GM19467 (cell line): ENCODE measurements at regions not wholly inside any gene's neighbourhood (a gene's known extent, or its start where the extent isn't known, plus 50 kb on each side); places are given as distances from the start of the nearest gene placed in this dataset.
"Not testable (repeated sequence)": the region's sequence is repeated elsewhere in the genome, so short reads cannot be mapped to it uniquely, and the experiment has no call there.

Experiments
- ATAC-seq: cut with Tn5 transposase; IDR thresholded peaks from one replicate; pipeline ENCODE4 v1.9.1; 2021; ENCODE audit warnings: mild to moderate bottlenecking, moderate library complexity; ENCODE audit not compliant: unreplicated experiment

DNA sequence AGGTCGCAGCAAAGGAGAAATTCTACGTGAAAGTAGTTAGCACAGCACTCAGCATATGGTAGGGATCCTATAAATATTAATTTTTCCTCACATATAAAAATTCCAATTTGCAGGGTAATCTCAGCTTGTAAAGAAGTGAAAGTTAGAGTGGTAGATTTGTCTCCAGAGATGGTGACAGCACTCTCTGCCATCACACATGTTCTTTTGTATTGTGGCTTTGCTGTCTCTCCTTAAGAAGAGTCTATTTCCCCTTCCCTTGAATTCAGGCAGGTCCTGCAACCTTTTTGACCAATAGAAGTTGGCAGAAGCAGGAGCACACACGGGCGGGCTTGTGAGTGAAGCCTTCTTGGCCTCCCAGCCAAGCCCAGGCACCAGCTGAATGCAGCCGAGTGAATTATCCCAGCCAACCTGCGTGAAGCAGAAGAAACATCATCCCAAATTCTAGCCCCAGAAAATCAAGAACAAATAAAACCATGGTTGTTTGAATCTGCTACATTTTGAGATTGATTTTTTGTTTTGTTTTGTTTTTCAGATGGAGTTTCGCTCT is 107.8 kb upstream of the COPS8 start:
- ATAC-seq, result no peak

DNA sequence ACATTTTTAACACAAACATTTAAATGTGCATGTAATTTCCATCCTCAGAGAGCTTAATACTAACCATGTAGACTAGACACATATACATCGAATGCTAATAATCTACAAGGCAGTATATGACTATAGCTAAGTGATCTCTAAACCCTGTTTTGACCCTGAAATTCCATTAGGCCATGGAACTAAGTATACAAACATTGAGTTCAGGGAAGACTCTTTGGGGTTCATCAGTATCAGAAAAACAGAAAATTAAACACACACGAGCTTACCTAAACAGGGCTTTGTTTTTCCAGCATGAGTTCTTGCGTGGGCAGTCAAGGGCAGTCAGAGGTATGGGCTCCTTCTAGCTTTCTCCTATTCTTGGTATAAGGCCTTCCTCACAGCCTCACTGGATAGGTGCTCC is 106.0 kb upstream of the COPS8 start:
- ATAC-seq, result no peak

DNA sequence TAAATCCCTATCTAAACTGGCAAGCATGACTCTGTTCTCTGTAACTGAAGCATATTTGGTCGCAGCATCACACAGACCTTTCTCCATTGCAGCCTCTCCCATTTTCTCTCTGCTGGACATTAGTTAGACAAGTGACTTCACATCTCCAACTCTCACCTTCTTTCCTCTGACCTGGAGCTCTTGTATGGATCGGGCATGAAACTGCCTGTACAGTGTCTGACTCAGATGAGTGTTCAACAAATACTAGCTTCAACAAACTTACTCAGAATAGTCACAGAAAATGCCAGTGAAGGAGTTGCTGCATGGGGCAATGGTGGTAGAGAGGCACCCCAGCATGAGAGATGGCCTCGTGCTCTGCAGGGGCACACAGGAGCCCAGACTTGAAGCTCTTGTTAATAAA is 104.7 kb upstream of the COPS8 start:
- no peak for ATAC-seq

DNA sequence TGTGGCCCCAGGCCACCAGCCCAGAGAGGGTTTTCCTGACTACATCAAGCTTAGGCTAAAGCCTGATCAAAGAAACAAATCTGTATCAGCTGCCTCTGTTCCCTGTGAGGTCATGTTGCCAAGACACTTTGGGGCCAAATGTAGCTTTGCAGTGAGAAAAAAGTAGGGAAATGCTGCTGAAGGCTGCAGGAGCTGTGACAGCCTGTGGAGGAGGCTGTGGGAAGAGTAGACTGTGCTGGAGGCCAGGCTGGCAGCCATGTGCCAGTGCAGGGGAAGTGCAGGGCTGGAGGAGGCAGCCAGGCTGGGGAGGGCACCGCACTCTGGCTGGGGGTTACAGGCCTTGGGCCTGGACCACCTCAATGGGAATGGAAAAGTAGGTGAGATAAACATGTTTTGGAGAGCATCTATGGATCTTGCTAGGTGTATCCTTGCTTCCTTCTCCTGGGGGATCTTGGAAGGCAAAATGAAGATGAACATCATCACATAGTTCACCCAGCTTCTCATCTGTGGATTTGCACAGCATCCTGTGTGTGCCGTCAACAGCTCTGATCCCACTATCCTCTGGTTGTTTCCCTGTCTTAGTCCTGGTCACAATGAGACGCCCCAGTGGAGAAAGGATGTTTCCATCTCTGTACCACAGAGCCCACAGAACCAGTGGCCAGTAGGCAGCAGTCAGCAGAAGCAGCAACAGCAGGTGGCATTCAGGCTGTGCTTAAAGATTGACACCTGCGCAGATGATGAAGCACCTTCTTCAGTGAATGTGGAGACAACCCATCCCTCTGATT is 103.8 kb upstream of the COPS8 start:
- no peak for ATAC-seq

DNA sequence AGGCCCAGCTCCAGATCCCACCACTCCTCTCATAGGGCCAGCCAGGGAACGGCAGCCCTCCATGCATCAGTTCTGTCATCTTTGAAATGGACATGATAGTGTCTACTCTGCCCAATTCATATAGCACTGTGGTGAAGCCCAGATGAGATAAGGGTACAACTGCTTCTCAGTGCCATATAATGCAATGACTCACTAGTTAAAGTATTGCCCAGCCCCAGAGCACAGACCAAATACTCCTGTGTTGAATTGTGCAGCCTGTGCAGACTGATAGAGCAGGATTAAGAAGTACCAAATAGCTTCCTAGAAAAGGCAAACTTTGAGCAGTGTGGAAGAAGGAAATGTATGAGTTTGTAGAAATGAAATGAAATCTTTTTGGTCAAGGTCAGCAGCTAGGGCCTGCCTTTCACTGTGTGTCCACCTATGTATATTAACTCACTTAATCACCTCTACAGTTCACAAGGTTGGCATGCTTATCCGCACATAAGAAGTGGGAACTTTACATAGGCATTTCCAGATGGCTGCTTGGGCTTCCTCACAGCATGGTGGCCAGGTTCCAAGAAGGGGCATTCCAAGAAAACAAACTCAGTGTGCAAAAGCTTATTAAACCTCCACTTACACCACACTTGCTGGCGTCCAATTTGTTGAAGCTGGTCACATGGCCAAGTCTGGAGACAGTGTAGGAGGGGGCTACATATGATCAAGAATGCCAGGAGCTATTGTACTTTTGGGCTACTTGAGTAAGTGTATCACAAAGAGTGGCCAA is 102.8 kb upstream of the COPS8 start:
- ATAC-seq, result no peak

DNA sequence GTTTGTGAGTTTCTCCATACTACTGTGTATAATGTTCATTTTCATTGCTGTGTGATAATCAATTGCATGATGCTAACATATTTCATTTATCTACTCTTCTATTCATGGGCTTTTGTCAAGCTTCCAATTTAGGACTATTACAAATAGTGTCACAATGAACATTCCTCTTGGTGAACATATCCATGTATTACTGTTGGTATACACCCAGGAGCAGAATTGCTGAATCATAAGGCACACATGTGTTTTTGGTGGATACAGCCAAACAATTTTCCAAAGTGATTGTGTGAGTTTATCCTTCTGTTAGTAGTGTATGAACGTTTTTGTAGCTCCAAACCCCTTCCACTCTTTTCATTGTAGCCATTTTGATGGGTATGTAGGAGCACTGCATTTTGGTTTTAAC is 101.6 kb upstream of the COPS8 start:
- ATAC-seq, result no peak

DNA sequence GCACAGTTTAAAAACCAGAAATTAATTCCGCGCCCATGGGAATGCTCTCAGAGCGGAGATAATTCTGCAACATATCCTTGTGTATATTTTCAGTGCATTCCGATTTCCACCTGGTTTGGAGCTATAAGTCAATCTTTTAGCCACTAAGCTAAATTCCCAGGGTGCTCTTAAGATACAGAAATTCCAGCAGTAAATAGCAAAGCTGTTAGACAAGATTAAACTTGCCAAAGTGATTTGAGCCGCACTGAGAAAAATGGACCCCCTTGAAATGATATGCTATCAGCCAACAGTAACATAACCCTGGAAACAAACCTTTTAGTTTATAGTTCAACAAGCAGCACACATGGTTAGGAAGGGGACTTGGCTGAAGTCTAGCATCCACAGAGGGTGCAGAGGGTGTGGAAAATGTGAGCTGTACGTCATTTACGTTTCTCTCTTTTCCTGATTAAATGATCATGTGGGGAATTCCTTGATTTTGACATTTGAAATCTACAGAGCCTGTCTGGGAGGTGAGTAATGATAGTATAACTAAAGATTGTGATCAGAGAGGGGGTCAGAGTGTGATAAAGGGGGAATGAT is 99.8 kb upstream of the COPS8 start:
- no peak for ATAC-seq

DNA sequence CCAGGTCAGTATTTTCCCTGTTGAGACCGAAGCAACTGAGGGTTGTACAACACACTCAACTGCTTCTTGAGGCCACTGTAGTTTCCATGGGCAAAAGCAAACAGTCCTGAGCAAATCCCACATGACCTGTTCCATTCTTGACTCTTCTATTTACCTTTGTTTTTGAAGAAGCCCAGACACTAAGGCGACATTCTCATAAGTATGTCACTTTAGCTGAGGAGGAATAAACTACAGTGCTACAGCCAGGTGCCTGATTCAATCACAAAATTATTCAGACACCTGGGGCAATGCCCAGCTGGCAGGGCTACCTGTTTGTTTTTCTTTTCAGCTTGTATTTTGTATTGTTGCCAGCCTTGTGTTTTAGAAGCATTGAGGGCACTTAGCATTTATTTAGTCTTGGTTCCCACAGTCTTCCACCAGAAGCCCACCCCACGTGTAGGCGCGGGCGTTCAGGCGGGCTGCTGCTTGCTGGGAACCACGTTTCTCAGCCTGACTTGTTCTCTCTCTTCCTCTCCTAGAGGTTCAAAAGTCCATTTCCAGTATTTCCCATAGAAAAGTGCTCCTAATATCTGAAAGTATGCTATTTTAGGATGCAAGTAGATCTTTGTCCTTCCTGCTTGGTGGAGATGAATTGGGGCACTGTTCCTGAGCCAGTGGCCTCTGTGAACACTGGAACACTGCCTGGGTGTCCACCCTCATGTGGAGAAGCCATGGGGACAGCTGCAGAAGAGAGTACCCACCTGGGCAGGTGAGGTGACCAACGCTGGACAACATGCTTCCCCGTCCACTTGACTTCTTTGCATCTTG is 99.0 kb upstream of the COPS8 start:
- ATAC-seq, result no peak

DNA sequence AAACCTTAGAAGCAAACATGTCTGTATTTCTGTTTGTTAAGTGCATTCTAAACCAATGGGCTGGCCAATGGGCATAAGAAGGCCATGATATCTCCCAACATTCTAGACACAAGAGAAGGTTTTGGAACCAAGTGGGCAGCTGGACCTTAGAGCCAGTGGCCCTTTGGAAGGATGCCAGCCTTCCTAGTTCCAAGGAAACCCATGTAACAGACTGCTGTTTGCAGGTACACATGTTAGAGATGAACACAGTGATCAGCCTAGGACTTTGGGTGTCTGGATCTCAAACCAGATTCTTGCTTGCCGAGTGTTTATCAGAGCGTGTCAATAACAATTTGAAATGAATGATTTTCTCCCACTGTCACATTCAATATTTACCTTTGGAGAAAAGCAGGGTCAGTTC is 97.5 kb upstream of the COPS8 start:
- ATAC-seq, result no peak

DNA sequence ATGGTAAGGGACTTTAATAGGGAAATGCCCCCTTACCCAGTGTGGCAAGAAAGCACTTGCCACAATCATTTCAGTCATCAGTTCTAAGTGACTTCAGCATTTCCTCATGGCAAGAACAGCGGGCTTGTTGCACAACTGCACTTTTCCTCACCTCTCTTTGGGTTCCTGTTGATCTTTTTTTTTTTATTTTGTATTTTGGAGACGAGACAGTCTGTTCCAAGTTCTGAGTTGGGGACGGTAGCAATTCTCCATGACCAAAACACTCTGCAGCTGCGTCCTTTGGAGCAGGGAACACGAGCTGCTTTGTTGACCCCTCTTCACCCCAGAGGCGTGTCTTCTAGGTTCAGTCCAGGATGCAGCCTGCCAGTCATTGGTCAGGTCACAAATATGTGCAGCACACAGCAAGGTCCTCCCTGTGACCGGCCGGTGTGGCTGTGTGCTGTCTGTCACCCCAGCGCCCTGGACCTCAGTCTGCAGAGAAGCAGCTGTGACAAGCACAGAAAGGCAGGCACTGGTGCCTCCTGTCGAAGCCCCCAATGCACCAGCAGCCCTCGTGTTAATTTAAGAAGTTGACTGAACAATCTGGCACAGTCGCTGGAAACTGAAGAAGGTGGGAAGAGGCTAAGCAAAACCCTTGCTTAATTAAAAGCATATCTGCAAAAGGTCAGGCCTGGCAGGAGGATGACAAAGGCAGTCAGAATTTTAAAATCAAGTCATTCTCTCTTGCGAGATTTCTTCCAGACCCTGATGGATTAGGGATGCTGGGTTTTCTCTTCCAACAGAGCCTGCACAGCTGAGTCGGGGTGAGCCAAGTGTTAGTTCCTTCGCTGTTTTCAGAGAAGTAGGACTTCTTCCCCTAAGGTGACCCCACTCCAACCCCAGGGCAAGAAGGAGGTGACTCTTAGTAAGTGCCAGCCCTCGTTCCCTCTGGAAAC is 96.7 kb upstream of the COPS8 start:
- ATAC-seq, result no peak

DNA sequence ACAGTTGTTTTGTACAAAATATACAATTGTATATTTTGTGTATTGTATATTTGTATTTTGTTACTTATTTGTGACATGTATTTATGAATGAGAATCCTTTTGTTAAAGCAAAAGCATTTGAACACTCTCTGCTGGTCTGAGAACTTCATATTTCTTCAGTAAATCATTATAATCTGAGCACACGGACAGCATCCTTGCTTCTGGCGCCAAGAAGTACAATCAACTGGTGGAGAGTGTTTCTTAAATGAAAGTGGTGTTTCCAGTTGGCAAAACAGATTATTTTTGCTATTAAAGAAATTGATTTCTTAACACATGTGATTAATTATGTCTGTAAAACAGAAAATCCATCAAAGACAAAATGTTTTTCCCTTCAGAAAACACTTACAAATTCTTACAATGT is 95.1 kb upstream of the COPS8 start:
- no peak for ATAC-seq

DNA sequence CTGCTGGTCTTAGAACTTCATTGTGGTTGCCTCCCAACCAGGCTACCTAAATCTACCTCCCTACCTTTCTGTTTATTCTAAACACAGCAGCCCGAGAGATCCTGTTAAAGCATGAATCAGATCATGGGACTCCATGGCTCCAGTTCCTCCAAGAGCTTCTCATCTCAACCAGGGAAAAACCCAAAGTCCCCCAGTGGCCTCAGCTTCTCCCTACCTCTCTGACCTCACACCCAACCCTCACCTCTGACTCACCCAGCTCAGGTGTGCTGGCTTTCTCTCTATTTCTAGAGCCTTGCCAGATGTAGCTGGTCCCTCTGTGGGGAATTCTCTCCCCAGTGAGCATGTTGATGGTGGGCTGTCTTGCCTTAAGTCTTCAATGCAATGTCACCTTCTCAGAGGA is 93.8 kb upstream of the COPS8 start:
- no peak for ATAC-seq

DNA sequence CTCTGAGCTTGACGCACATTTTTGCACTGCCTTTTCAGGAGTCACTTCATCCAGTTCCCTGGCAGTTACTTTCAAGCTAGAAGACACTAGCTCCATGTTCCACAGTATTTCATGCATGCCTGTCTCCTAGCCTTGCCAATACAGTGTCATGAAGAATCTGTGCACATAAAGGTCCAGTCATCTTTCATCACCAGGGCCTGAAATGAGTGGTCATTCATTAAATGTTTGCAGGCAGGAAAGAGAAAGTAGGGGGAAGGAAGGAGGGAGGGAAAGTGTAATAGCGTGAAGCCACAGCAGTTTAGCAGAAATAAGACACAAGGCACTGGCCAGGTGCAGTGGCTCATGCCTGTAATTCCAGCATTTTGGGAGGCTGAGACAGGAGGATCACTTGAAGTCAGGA is 92.4 kb upstream of the COPS8 start:
- ATAC-seq, result no peak

DNA sequence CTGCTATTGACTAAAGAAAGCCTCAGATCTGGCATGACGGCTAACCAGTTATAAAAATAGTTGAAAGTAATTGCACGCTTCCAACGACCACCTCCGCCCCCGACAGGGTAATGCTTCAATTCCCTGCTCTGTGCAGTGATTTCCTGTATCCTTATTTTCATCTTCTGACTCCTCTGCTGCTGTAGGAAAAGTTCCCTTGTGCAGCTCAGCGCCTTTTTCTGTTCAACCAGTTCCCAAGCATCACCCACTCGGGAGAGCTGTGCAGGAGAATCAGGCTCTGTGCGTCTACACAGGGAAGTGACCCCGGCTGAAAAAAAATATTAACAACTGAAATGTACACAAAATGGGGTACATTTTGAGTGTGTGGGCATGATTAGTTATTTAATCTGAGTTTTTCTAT is 91.3 kb upstream of the COPS8 start:
- ATAC-seq, result no peak

DNA sequence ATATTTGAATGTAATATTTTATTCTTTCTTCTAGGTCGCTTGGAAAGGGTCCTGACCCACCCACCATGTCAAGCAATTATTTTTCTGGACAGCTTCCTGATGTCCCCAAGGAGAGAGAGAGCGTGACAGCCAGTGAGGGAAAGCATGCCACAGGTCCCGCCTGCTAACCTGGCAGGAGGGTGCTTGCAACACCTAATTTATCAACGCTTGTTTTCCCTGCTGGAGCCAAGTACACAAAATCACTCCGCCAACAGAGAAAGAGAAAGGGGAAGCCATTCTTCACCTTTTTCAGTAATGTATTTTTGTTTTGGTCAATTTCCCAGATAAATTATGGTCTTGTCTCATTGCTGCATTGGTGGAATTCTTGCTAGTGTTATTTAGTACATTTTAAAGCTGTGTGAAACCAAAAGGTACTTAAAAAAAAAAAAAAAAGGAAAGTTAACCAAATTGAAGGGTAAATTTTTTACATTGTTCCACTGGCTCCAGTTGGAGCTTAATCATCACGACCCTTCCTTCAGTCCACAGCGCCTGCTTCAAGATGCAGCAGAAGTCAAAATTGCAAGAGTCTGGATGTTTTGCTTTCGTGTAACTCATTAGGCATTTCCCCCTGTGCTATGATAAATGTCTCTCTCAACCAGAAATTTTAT is 88.5 kb upstream of the COPS8 start:
- ATAC-seq, result no peak

DNA sequence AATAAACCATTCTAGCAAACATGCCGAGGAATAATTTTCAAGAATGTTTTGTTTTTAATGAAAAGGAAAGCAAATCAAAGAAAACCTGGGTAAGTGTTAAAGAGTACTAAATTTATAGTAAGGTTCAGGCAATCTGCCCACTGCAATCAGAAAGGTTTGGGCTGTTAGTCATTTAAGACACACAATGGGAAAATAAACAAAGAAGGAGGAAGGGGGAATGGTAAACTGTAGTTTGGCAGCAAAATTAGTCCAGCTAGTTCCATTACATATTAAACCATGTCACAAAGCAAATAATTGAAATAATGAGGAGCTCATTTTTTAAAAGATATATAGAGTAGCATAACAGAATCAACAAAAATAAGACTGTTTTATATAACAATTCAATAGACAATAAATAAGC is 87.5 kb upstream of the COPS8 start:
- ATAC-seq, result no peak

DNA sequence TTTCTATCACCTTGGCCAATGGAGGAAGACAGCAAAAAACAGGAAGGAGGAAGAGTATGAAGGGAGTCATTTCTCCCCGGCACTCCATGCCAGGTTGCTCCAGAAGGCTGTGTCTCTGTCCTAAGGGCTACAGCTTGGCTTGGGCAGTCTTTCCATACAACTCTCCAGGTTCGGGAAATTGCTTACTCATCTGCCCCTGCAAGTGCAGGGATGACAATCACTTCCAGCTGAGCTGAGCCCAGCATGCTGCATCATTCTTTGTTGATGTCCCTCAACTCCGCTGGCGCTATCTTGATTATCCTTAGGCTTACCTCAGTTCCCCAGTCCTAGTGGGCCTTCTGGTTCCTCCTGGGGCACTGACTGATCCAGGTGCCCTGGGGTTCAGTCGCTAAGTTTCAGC is 86.9 kb upstream of the COPS8 start:
- no peak for ATAC-seq

DNA sequence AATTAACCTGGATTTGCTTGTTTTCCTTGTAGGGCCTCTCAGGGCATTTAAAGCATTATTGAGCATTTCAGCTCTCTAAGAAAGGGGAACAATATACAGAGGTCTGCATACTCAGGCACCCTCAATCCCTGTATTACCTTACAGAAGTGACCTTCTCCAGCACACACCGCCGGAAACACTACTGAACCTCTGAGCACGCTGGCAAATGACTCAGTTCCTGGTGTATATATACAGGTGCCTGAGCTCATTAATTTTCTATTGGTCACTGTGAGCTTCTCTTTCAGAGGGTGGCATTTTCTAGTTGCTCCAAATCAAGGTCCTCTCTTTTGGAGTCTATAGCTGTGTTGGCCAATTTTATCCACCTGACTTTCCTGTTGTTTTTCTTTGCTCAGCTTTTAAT is 85.2 kb upstream of the COPS8 start:
- ATAC-seq, result no peak

DNA sequence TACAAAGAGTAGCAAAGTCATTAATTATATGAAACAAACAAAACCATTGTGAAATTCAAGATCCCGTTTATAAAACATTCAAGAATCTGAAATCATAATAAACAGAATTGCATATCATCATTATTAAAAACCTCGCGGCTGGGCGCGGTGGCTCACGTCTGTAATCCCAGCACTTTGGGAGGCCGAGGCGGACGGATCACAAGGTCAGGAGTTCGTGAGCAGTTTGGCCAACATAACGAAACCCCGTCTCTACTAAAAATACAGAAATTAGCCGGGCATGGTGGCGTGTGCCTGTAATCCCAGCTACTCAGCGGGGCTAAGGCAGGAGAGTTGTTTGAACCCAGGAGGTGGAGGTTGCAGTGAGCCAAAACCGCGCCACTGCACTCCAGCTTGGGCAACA is 80.3 kb upstream of the COPS8 start:
- not testable (repeated sequence) for ATAC-seq
